Peyer's patch (tissue), 4 donors: ENCODE measurements at regions not wholly inside any gene's neighbourhood (a gene's known extent, or its start where the extent isn't known, plus 50 kb on each side); places are given as distances from the start of the nearest gene placed in this dataset.

ENCODE experiments used
- DNase-seq, 3 donors: peaks; one replicate each; pipeline ENCODE4 v3.0.0-alpha.2; 2017 to 2019
- H3K27ac ChIP-seq, 4 donors: fragments of 200-600 bp; sonication (generic); one replicate each; pipeline ENCODE4 v1.5.1; 2016 to 2019
- H3K27me3 ChIP-seq, 2 donors: fragments of 200-600 bp; sonication (generic); one replicate each; pipeline ENCODE4 v1.5.1; 2019
- H3K36me3 ChIP-seq, 3 donors: fragments of 200-600 bp; sonication (generic); one replicate each; pipeline ENCODE4 v1.5.1; 2016 to 2019
- H3K4me1 ChIP-seq, 4 donors: fragments of 200-600 bp; sonication (generic); one replicate each; pipeline ENCODE4 v1.5.1; 2016 to 2019
- H3K4me3 ChIP-seq, 4 donors: fragments of 200-600 bp; sonication (generic); 1 replicate in 3 of 4; 2 replicates in 1 of 4; pipeline ENCODE4 v1.5.1; 2016 to 2019; ENCODE audit warnings: mild to moderate bottlenecking in 1 of 4
- H3K9me3 ChIP-seq, 4 donors: fragments of 200-600 bp; sonication (generic); one replicate each; pipeline ENCODE4 v1.5.1; 2016 to 2019; ENCODE audit warnings: mild to moderate bottlenecking in 1 of 4
- CTCF ChIP-seq, 6 experiments: fragments of 450-650 bp in 4 of 6; fragments of 200-600 bp in 2 of 6; sonication (generic) in 1 of 6; IDR thresholded peaks; one replicate each; pipeline ENCODE4 v1.5.1; 2017 to 2019; ENCODE audit warnings: antibody characterized with exemption in 6 of 6, mild to moderate bottlenecking in 3 of 6, moderate library complexity in 1 of 6
- POLR2A ChIP-seq, 2 donors: fragments of 450-650 bp; IDR thresholded peaks; one replicate each; pipeline ENCODE4 v1.5.1; 2017; ENCODE audit warnings: antibody characterized with exemption in 2 of 2, mild to moderate bottlenecking in 2 of 2, moderate library complexity in 2 of 2

DNA sequence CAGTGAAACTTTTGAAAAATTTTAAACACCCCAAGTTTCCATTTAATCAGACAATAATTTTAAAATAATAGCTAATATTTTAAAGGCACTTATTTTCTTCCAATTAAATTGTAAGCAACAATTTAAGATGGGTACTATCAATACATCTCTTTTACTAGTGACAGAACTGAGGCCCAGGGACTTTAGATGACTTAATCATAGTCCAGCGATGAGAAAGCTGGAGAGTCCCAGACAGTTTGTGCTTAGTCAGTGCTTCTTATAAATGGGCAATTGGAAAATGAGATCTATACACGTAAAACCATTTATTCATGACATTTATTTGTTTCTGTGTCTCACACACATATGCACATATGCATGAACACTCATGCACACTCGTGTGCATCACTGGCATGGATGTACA lies 2063.5 kb downstream of the PCDH9 start:
- DNase-seq = no peak
- no peaks in the 10 kb centered on the region for H3K9me3 ChIP-seq
- H3K36me3 ChIP-seq = no peaks in the 10 kb centered on the region
- H3K4me1 ChIP-seq = no peaks in the 10 kb centered on the region
- H3K4me3 ChIP-seq = no peak overlapping the region
- no peak overlapping the region for H3K27ac ChIP-seq
- no peaks in the 10 kb centered on the region for H3K27me3 ChIP-seq
- TF ChIP-seq CTCF (IDR thresholded peaks at IDR 0.05) (no peak), POLR2A (IDR thresholded peaks at IDR 0.05) (no peak)

DNA sequence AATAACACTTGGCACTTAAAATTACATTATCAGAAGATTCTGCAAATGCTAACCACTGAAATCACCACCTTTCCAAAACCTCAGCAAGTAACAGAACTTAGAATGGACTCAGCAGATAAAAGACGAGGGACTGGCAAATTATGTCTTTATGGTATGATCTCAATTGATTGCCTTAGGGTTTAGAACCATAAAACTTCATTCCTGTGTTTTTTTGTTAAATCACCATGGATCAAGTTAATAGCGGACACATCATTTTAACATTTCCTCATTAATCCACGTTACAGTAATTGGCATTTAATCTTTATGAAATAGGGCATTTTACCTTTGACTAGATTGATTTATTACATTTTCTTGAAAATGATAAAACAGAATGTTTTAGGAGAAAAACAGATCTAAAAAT lies 2070.3 kb downstream of the PCDH9 start:
- Histone ChIP-seq H3K27me3 (no peaks in the 10 kb centered on the region), H3K27ac (no peak overlapping the region), H3K36me3 (no peaks in the 10 kb centered on the region), H3K9me3 (no peaks in the 10 kb centered on the region), H3K4me3 (no peak overlapping the region), H3K4me1 (no peaks in the 10 kb centered on the region)
- TF ChIP-seq CTCF (IDR thresholded peaks at IDR 0.05) (no peak), POLR2A (IDR thresholded peaks at IDR 0.05) (no peak)
- DNase-seq = no peak

DNA sequence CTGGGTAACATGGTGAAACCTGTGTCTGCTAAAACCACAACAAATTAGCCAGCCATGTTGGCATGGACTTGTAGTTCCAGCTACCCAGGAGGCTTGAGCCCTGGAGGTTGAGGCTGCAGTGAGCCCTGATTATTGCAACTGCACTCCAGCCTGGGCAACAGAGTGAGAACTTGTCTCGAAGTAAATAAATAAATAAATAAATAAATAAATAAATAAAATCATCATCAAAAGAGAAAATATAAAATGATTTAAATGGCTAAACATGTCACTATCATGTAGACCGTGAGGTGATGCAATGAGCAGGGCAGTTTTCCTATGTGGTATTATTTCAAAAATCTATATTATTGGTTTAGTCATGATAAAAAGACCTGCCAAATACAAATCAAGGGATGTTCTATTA lies 2074.3 kb downstream of the PCDH9 start:
- Histone ChIP-seq H3K27ac (no peak overlapping the region), H3K36me3 (no peaks in the 10 kb centered on the region), H3K4me1 (no peaks in the 10 kb centered on the region), H3K4me3 (no peak overlapping the region), H3K27me3 (no peaks in the 10 kb centered on the region), H3K9me3 (no peaks in the 10 kb centered on the region)
- TF ChIP-seq POLR2A (IDR thresholded peaks at IDR 0.05) (no peak), CTCF (IDR thresholded peaks at IDR 0.05) (no peak)
- DNase-seq = no peak

DNA sequence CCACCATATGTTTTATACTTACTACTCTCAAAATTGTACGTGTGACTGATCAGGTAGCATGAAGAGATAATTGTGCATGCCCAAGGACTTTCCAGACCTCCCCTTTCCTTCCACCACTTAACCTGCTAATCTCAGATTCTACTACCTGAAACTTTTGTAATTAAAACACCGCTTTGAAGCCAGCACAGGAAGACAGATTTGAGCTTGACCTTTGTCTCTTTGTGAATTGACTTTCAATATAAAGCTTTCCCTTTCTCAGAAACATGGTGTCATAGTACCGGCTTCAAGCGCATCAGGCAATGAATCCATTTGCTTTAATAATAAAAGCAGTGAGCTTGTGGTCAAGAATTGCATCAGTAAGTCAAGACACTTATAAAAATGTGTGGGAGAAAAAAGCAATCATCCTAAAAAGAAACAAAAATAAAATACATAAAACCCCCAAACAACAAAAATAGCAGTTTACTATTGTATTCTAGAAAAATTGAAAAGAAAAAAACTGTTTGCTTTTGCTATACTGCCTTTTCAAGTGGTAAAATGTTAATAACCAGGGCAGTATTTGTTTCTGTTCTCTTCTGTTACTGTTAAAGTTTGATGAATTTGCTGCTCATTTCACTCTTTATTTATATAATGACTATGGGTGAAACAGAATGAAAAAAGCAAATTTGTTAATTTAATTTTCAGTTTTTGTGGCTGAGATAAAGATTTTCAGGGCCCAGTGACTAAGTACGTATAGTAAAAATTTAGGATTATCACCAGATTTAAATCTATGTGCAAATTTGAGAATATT lies 2075.3 kb downstream of the PCDH9 start:
- Histone ChIP-seq H3K4me1 (no peaks in the 10 kb centered on the region), H3K27ac (no peak overlapping the region), H3K36me3 (no peaks in the 10 kb centered on the region), H3K27me3 (no peaks in the 10 kb centered on the region), H3K4me3 (no peak overlapping the region), H3K9me3 (no peaks in the 10 kb centered on the region)
- no peak for DNase-seq
- TF ChIP-seq CTCF (IDR thresholded peaks at IDR 0.05) = no peak

- H3K36me3 ChIP-seq = no peaks in the 10 kb centered on the region
- no peaks in the 10 kb centered on the region for H3K9me3 ChIP-seq
- no peaks in the 10 kb centered on the region for H3K27me3 ChIP-seq
- H3K4me1 ChIP-seq = no peaks in the 10 kb centered on the region
- TF ChIP-seq CTCF (IDR thresholded peaks at IDR 0.05) (no peak), POLR2A (IDR thresholded peaks at IDR 0.05) (no peak)
- no peak overlapping the region for H3K27ac ChIP-seq
- no peak overlapping the region for H3K4me3 ChIP-seq
- no peak for DNase-seq
Observed at GRCh38 chr13:65149687-65150086, 2080.4 kb downstream of the PCDH9 start.

GRCh38 chr13:65143920-65144319 lies 2086.2 kb downstream of the PCDH9 start:
- no peaks in the 10 kb centered on the region for H3K36me3 ChIP-seq
- no peaks in the 10 kb centered on the region for H3K27me3 ChIP-seq
- TF ChIP-seq CTCF (IDR thresholded peaks at IDR 0.05) (no peak), POLR2A (IDR thresholded peaks at IDR 0.05) (no peak)
- no peak overlapping the region for H3K4me3 ChIP-seq
- H3K9me3 ChIP-seq = no peaks in the 10 kb centered on the region
- DNase-seq = no peak
- H3K27ac ChIP-seq = no peak overlapping the region
- no peaks in the 10 kb centered on the region for H3K4me1 ChIP-seq
